ENCODE measurements at regions not wholly inside any gene's neighbourhood (a gene's known extent, or its start where the extent isn't known, plus 50 kb on each side); places are given as distances from the start of the nearest gene placed in this dataset.

- no peak for DNase-seq
Observed at GRCh38 chr21:31564439-31564838, 95.1 kb upstream of the SOD1 start.

- no peak for DNase-seq
Observed at GRCh38 chr21:31560479-31560878, 99.0 kb upstream of the SOD1 start.

GRCh38 chr21:31559368-31560119, 99.9 kb upstream of the SOD1 start:
- DNase-seq = peak; percentile 89

- DNase-seq = peak; percentile 87
Observed at GRCh38 chr21:31558962-31559367, 100.5 kb upstream of the SOD1 start.

GRCh38 chr21:31558189-31558961, 101.1 kb upstream of the SOD1 start:
- peak; percentile 16 for DNase-seq

GRCh38 chr21:31557421-31558188, 101.9 kb upstream of the SOD1 start:
- DNase-seq = no peak

- no peak for DNase-seq
Observed at GRCh38 chr21:31556662-31557061, 102.8 kb upstream of the SOD1 start.

GRCh38 chr21:31555741-31556191, 103.7 kb upstream of the SOD1 start:
- DNase-seq = no peak

- no peak for DNase-seq
Observed at GRCh38 chr21:31554511-31555022, 104.9 kb upstream of the SOD1 start.

- no peak for DNase-seq
Observed at GRCh38 chr21:31553926-31554325, 105.6 kb upstream of the SOD1 start.

- DNase-seq = no peak
Observed at GRCh38 chr21:31553461-31553860, 106.0 kb upstream of the SOD1 start.

GRCh38 chr21:31552826-31553225, 106.7 kb upstream of the SOD1 start:
- no peak for DNase-seq

- DNase-seq = no peak
Observed at GRCh38 chr21:31550070-31550469, 109.4 kb upstream of the SOD1 start.

- DNase-seq = no peak
Observed at GRCh38 chr21:31548688-31549087, 110.8 kb upstream of the SOD1 start.

- DNase-seq = no peak
Observed at GRCh38 chr21:31546443-31547170, 112.9 kb upstream of the SOD1 start.

- no peak for DNase-seq
Observed at GRCh38 chr21:31545036-31545435, 114.5 kb upstream of the SOD1 start.

- no peak for DNase-seq
Observed at GRCh38 chr21:31543191-31543590, 116.3 kb upstream of the SOD1 start.

GRCh38 chr21:31538816-31539215, 120.7 kb upstream of the SOD1 start:
- no peak for DNase-seq

GRCh38 chr21:31537872-31538576, 121.5 kb upstream of the SOD1 start:
- no peak for DNase-seq

- DNase-seq = no peak
Observed at GRCh38 chr21:31536138-31536537, 123.4 kb upstream of the SOD1 start.

GRCh38 chr21:31531967-31532366, 127.5 kb upstream of the SOD1 start:
- no peak for DNase-seq

All from central memory CD4-positive, alpha-beta T cell (primary cell).